IgD-negative memory B cell (primary cell): ENCODE measurements at regions not wholly inside any gene's neighbourhood (a gene's known extent, or its start where the extent isn't known, plus 50 kb on each side); places are given as distances from the start of the nearest gene placed in this dataset.
A peak's percentile ranks its signal among the peaks of the same experiment; 100 is the strongest.
"Not testable (repeated sequence)": the region's sequence is repeated elsewhere in the genome, so short reads cannot be mapped to it uniquely, and the experiment has no call there.

Source experiments
- H3K27ac Mint-ChIP-seq, 3 donors: one replicate each; pipeline ENCODE4 v1.8.0; 2020 to 2022; ENCODE audit warnings: mild to moderate bottlenecking in 3 of 3, mixed read lengths in 3 of 3, moderate library complexity in 1 of 3
- H3K27me3 Mint-ChIP-seq: one replicate; pipeline ENCODE4 v1.8.0; 2021; ENCODE audit warnings: mixed read lengths
- H3K36me3 Mint-ChIP-seq: one replicate; pipeline ENCODE4 v1.8.0; 2020; ENCODE audit warnings: mild to moderate bottlenecking, mixed read lengths
- H3K4me1 Mint-ChIP-seq, 3 donors: one replicate each; pipeline ENCODE4 v1.8.0; 2020 to 2022; ENCODE audit warnings: mixed read lengths in 3 of 3, mild to moderate bottlenecking in 1 of 3
- H3K4me3 Mint-ChIP-seq, 4 donors: one replicate each; pipeline ENCODE4 v1.8.0; 2020 to 2022; ENCODE audit warnings: mild to moderate bottlenecking in 4 of 4, mixed read lengths in 4 of 4, moderate library complexity in 3 of 4
- H3K9me3 Mint-ChIP-seq, 3 donors: one replicate each; pipeline ENCODE4 v1.8.0; 2020 to 2021; ENCODE audit warnings: mixed read lengths in 3 of 3, mild to moderate bottlenecking in 1 of 3

- H3K27me3 Mint-ChIP-seq = no peaks in the 10 kb centered on the region
- H3K4me3 Mint-ChIP-seq = no peak overlapping the region
- peaks cover 0 to 2% (median 0%) of the 10 kb centered on the region in 3 donors for H3K9me3 Mint-ChIP-seq
- no peaks in the 10 kb centered on the region for H3K36me3 Mint-ChIP-seq
- no peaks in the 10 kb centered on the region for H3K4me1 Mint-ChIP-seq
- H3K27ac Mint-ChIP-seq = no peak overlapping the region
Measured at GRCh38 chr2:193843675-193844074, 1648.9 kb upstream of the TMEFF2 start.

- no peaks in the 10 kb centered on the region for H3K27me3 Mint-ChIP-seq
- no peak overlapping the region for H3K4me3 Mint-ChIP-seq
- no peaks in the 10 kb centered on the region for H3K36me3 Mint-ChIP-seq
- no peak overlapping the region for H3K27ac Mint-ChIP-seq
- H3K4me1 Mint-ChIP-seq = no peaks in the 10 kb centered on the region
- H3K9me3 Mint-ChIP-seq = peaks cover 0 to 2% (median 0%) of the 10 kb centered on the region in 3 donors
Measured at GRCh38 chr2:193841384-193842150, 1646.8 kb upstream of the TMEFF2 start.

GRCh38 chr2:193837111-193837738 lies 1642.5 kb upstream of the TMEFF2 start:
- H3K36me3 Mint-ChIP-seq = no peaks in the 10 kb centered on the region

GRCh38 chr2:193836424-193837006 lies 1641.8 kb upstream of the TMEFF2 start:
- not testable (repeated sequence) for H3K36me3 Mint-ChIP-seq, H3K4me3 Mint-ChIP-seq, H3K4me1 Mint-ChIP-seq, H3K27me3 Mint-ChIP-seq, H3K27ac Mint-ChIP-seq, H3K9me3 Mint-ChIP-seq

More at GRCh38 chr2:193837111-193837738, 1642.5 kb upstream of the TMEFF2 start:
- H3K27me3 Mint-ChIP-seq = no peaks in the 10 kb centered on the region
- H3K27ac Mint-ChIP-seq = no peak overlapping the region
- peaks cover 0 to 4% (median 0%) of the 10 kb centered on the region in 3 donors for H3K9me3 Mint-ChIP-seq
- no peaks in the 10 kb centered on the region for H3K4me1 Mint-ChIP-seq
- no peak overlapping the region for H3K4me3 Mint-ChIP-seq

- H3K4me1 Mint-ChIP-seq, H3K27me3 Mint-ChIP-seq, H3K9me3 Mint-ChIP-seq, H3K36me3 Mint-ChIP-seq, H3K4me3 Mint-ChIP-seq, H3K27ac Mint-ChIP-seq: not testable (repeated sequence)
Measured at GRCh38 chr2:193833895-193834294, 1639.2 kb upstream of the TMEFF2 start.

- Mint-ChIP-seq H3K27me3 (no peaks in the 10 kb centered on the region), H3K4me1 (no peaks in the 10 kb centered on the region), H3K9me3 (peaks cover 0 to 12% (median 9%) of the 10 kb centered on the region in 3 donors), H3K27ac (no peak overlapping the region), H3K4me3 (no peak overlapping the region), H3K36me3 (no peaks in the 10 kb centered on the region)
Measured at GRCh38 chr2:193824474-193824873, 1629.7 kb upstream of the TMEFF2 start.

- no peak overlapping the region for H3K27ac Mint-ChIP-seq
- H3K9me3 Mint-ChIP-seq = peaks cover 0 to 10% (median 8%) of the 10 kb centered on the region in 3 donors
- no peaks in the 10 kb centered on the region for H3K4me1 Mint-ChIP-seq
- no peaks in the 10 kb centered on the region for H3K36me3 Mint-ChIP-seq
- H3K27me3 Mint-ChIP-seq = no peaks in the 10 kb centered on the region
- no peak overlapping the region for H3K4me3 Mint-ChIP-seq
Measured at GRCh38 chr2:193818801-193819499, 1624.2 kb upstream of the TMEFF2 start.

GRCh38 chr2:193816008-193816407 lies 1621.3 kb upstream of the TMEFF2 start:
- Mint-ChIP-seq H3K27ac (no peak overlapping the region), H3K36me3 (no peaks in the 10 kb centered on the region), H3K4me3 (no peak overlapping the region), H3K9me3 (peaks cover 0 to 2% (median 0%) of the 10 kb centered on the region in 3 donors), H3K4me1 (no peaks in the 10 kb centered on the region), H3K27me3 (no peaks in the 10 kb centered on the region)

GRCh38 chr2:193810533-193810932 lies 1615.8 kb upstream of the TMEFF2 start:
- H3K4me3 Mint-ChIP-seq = no peak overlapping the region
- peaks cover 0 to 2% (median 0%) of the 10 kb centered on the region in 3 donors for H3K9me3 Mint-ChIP-seq
- H3K36me3 Mint-ChIP-seq = no peaks in the 10 kb centered on the region
- no peaks in the 10 kb centered on the region for H3K4me1 Mint-ChIP-seq
- no peaks in the 10 kb centered on the region for H3K27me3 Mint-ChIP-seq
- H3K27ac Mint-ChIP-seq = no peak overlapping the region

- Mint-ChIP-seq H3K4me3 (no peak overlapping the region), H3K27ac (no peak overlapping the region), H3K4me1 (no peaks in the 10 kb centered on the region), H3K36me3 (no peaks in the 10 kb centered on the region), H3K27me3 (no peaks in the 10 kb centered on the region), H3K9me3 (peaks cover 0 to 2% (median 0%) of the 10 kb centered on the region in 3 donors)
Measured at GRCh38 chr2:193808877-193809276, 1614.1 kb upstream of the TMEFF2 start.

GRCh38 chr2:193806088-193806774 lies 1611.5 kb upstream of the TMEFF2 start:
- H3K4me1 Mint-ChIP-seq = no peaks in the 10 kb centered on the region
- no peak overlapping the region for H3K4me3 Mint-ChIP-seq
- H3K27me3 Mint-ChIP-seq = no peaks in the 10 kb centered on the region

GRCh38 chr2:193796847-193797246 lies 1602.1 kb upstream of the TMEFF2 start:
- Mint-ChIP-seq H3K27ac (no peak overlapping the region), H3K36me3 (peaks cover 3% of the 10 kb centered on the region), H3K9me3 (peaks cover 0 to 5% (median 0%) of the 10 kb centered on the region in 3 donors), H3K4me3 (no peak overlapping the region), H3K4me1 (peaks cover 0 to 2% (median 0%) of the 10 kb centered on the region in 3 donors), H3K27me3 (no peaks in the 10 kb centered on the region)

More at GRCh38 chr2:193806088-193806774, 1611.5 kb upstream of the TMEFF2 start:
- Mint-ChIP-seq H3K36me3 (no peaks in the 10 kb centered on the region), H3K9me3 (no peaks in the 10 kb centered on the region), H3K27ac (no peak overlapping the region)

GRCh38 chr2:193793914-193794313 lies 1599.2 kb upstream of the TMEFF2 start:
- H3K27ac Mint-ChIP-seq = no peak overlapping the region
- H3K9me3 Mint-ChIP-seq = peaks cover 0 to 5% (median 0%) of the 10 kb centered on the region in 3 donors

GRCh38 chr2:193783681-193784080 lies 1588.9 kb upstream of the TMEFF2 start:
- H3K27me3 Mint-ChIP-seq = no peaks in the 10 kb centered on the region
- no peaks in the 10 kb centered on the region for H3K36me3 Mint-ChIP-seq
- H3K9me3 Mint-ChIP-seq = peaks cover 0 to 17% (median 0%) of the 10 kb centered on the region in 3 donors
- no peak overlapping the region for H3K4me3 Mint-ChIP-seq
- H3K4me1 Mint-ChIP-seq = no peaks in the 10 kb centered on the region
- H3K27ac Mint-ChIP-seq = no peak overlapping the region

More at GRCh38 chr2:193793914-193794313, 1599.2 kb upstream of the TMEFF2 start:
- peak overlapping the region in 1 of 4 donors; percentile 47 for H3K4me3 Mint-ChIP-seq
- no peaks in the 10 kb centered on the region for H3K27me3 Mint-ChIP-seq
- H3K36me3 Mint-ChIP-seq = peaks cover 3% of the 10 kb centered on the region
- H3K4me1 Mint-ChIP-seq = peaks cover 0 to 2% (median 0%) of the 10 kb centered on the region in 3 donors
